AG04450 (cell line): ENCODE measurements at regions not wholly inside any gene's neighbourhood (a gene's known extent, or its start where the extent isn't known, plus 50 kb on each side); places are given as distances from the start of the nearest gene placed in this dataset.

Experiments
- CTCF ChIA-PET: fragments of 300-600, 350-600 bp; formaldehyde crosslinking; extraction: SDS; loops from one replicate; lab custom pipeline; 2022; ENCODE audit warnings: antibody characterized with exemption, inconsistent platforms; lab: Charles Lee
- POLR2A ChIA-PET: fragments of 350-600 bp; formaldehyde crosslinking; extraction: SDS; loops from one replicate; lab custom pipeline; 2021; ENCODE audit warnings: antibody characterized with exemption, inconsistent platforms; lab: Yijun Ruan, JAX
- DNase-seq: peaks from one replicate; pipeline ENCODE4 v3.0.0-alpha.2; 2011; ENCODE audit warnings: low read depth, low spot score
- H3K27ac ChIP-seq: one replicate; pipeline ENCODE4 v1.5.1; 2012; ENCODE audit warnings: low read depth, low read length, control low read depth
- H3K27me3 ChIP-seq: one replicate; pipeline ENCODE4 v1.6.0; 2012; ENCODE audit warnings: low read length; ENCODE audit not compliant: control insufficient read depth, insufficient read depth
- H3K4me3 ChIP-seq: 2 replicates; pipeline ENCODE4 v1.5.1; 2011; ENCODE audit warnings: mild to moderate bottlenecking, low read depth, low read length, control low read depth
- H3K9me3 ChIP-seq: 2 replicates; pipeline ENCODE4 v1.5.1; 2012; ENCODE audit warnings: low read length; ENCODE audit not compliant: control insufficient read depth, insufficient read depth
- CTCF ChIP-seq: IDR thresholded peaks from 2 replicates; pipeline ENCODE4 v1.5.1; 2011; ENCODE audit warnings: low read depth, low read length, control low read depth, inconsistent platforms

- Histone ChIP-seq H3K27me3 (no peaks in the 10 kb centered on the region), H3K9me3 (peaks cover 7% of the 10 kb centered on the region; the same call in 1 of the 2 replicates), H3K4me3 (no peak overlapping the region), H3K27ac (no peak overlapping the region)
- no peak for TF ChIP-seq CTCF
- ChIA-PET POLR2A (no interaction called here), CTCF (no interaction called here)
- no peak for DNase-seq
Measured at GRCh38 chr7:51706851-51707250, 390.2 kb upstream of the COBL start.

GRCh38 chr7:51705701-51706100, 389.1 kb upstream of the COBL start:
- TF ChIP-seq CTCF, result no peak
- ChIA-PET CTCF (no interaction called here), POLR2A (no interaction called here)
- no peak overlapping the region for H3K27ac ChIP-seq
- DNase-seq, result no peak
- no peak overlapping the region for H3K4me3 ChIP-seq
- peaks cover 7% of the 10 kb centered on the region; the same call in 1 of the 2 replicates for H3K9me3 ChIP-seq
- H3K27me3 ChIP-seq, result no peaks in the 10 kb centered on the region

- CTCF ChIA-PET, result no interaction called here
- Histone ChIP-seq H3K4me3 (no peak overlapping the region), H3K9me3 (no peaks in the 10 kb centered on the region), H3K27me3 (no peaks in the 10 kb centered on the region), H3K27ac (no peak overlapping the region)
- DNase-seq, result no peak
- POLR2A ChIA-PET, result no interaction called here
- no peak for TF ChIP-seq CTCF
Measured at GRCh38 chr7:51702673-51703072, 386.1 kb upstream of the COBL start.

- Histone ChIP-seq H3K27me3 (no peaks in the 10 kb centered on the region), H3K9me3 (no peaks in the 10 kb centered on the region), H3K27ac (no peak overlapping the region), H3K4me3 (no peak overlapping the region)
- no peak for TF ChIP-seq CTCF
- ChIA-PET POLR2A (no interaction called here), CTCF (no interaction called here)
- no peak for DNase-seq
Measured at GRCh38 chr7:51701935-51702334, 385.3 kb upstream of the COBL start.

- Histone ChIP-seq H3K9me3 (no peaks in the 10 kb centered on the region), H3K4me3 (no peak overlapping the region), H3K27me3 (no peaks in the 10 kb centered on the region), H3K27ac (no peak overlapping the region)
- ChIA-PET POLR2A (no interaction called here), CTCF (no interaction called here)
- no peak for DNase-seq
- TF ChIP-seq CTCF, result no peak
Measured at GRCh38 chr7:51700593-51701215, 384.1 kb upstream of the COBL start.
